IMR-90 (cell line): ENCODE measurements at regions not wholly inside any gene's neighbourhood (a gene's known extent, or its start where the extent isn't known, plus 50 kb on each side); places are given as distances from the start of the nearest gene placed in this dataset.
"Not testable (repeated sequence)": the region's sequence is repeated elsewhere in the genome, so short reads cannot be mapped to it uniquely, and the experiment has no call there.

Source experiments
- ATAC-seq: fragments of 200-7000 bp; cut with Tn5 transposase; 2 replicates; pipeline ENCODE4 v1.9.1; 2020; ENCODE audit warnings: low read depth, mild to moderate bottlenecking, moderate library complexity
- BruUV-seq: library from RNA; stranded (reverse); fragments of 400-500 nt; replicated peaks from 2 replicates; lab custom pipeline; 2021; lab: Mats Ljungman, UMichigan
- CTCF ChIA-PET: fragments of 300-600 bp; formaldehyde crosslinking; extraction: SDS; loops from one replicate; lab custom pipeline; 2021; ENCODE audit warnings: antibody characterized with exemption; lab: Yijun Ruan, JAX
- POLR2A ChIA-PET: fragments of 300-600 bp; sonication (Branson Sonifier 250); formaldehyde crosslinking; loops from one replicate; lab custom pipeline; 2022; ENCODE audit warnings: antibody characterized with exemption; ENCODE audit not compliant: unreplicated experiment; lab: Charles Lee
- DNase-seq: peaks from one replicate; pipeline ENCODE4 v3.0.0; 2013
- H2AFZ ChIP-seq: replicated peaks from 2 replicates; pipeline ENCODE3; 2013; ENCODE audit warnings: low read length, mild to moderate bottlenecking; ENCODE audit not compliant: poor library complexity
- H2AK5ac ChIP-seq: 2 replicates; pipeline ENCODE4 v1.6.1; 2013; ENCODE audit warnings: low read depth, low read length, inconsistent platforms
- H2AK9ac ChIP-seq: replicated peaks from 2 replicates; pipeline ENCODE3; 2013; ENCODE audit warnings: mild to moderate bottlenecking, low read depth, low read length, moderate library complexity; ENCODE audit not compliant: poor library complexity
- H2BK120ac ChIP-seq: 2 replicates; pipeline ENCODE4 v1.6.1; 2013; ENCODE audit warnings: low read depth, low read length, inconsistent platforms
- H2BK15ac ChIP-seq: 3 replicates; pipeline ENCODE4 v1.6.1; 2013; ENCODE audit warnings: low read depth, low read length, inconsistent platforms
- H2BK20ac ChIP-seq: 2 replicates; pipeline ENCODE4 v1.6.1; 2013; ENCODE audit warnings: low read depth, mild to moderate bottlenecking, inconsistent platforms, low read length, moderate library complexity
- H2BK5ac ChIP-seq: 2 replicates; pipeline ENCODE4 v1.6.1; 2013; ENCODE audit warnings: mild to moderate bottlenecking, low read depth, low read length, inconsistent platforms; ENCODE audit not compliant: poor library complexity, severe bottlenecking
- H3K14ac ChIP-seq: replicated peaks from 2 replicates; pipeline ENCODE4 v1.6.1; 2013; ENCODE audit warnings: low read depth, low read length, inconsistent platforms
- H3K18ac ChIP-seq: 2 replicates; pipeline ENCODE4 v1.6.1; 2013; ENCODE audit warnings: low read depth, low read length, control low read depth
- H3K23ac ChIP-seq: 2 replicates; pipeline ENCODE4 v1.6.1; 2013; ENCODE audit warnings: low read depth, low read length, inconsistent platforms
- H3K27ac ChIP-seq: 2 replicates; pipeline ENCODE4 v1.5.1; 2013; ENCODE audit warnings: mild to moderate bottlenecking, control low read depth, low read length; ENCODE audit not compliant: insufficient read depth
- H3K27me3 ChIP-seq: 2 replicates; pipeline ENCODE4 v1.6.1; 2013; ENCODE audit warnings: low read length; ENCODE audit not compliant: control insufficient read depth, insufficient read depth
- H3K36me3 ChIP-seq: 2 replicates; pipeline ENCODE4 v1.6.1; 2013; ENCODE audit warnings: low read length, mixed read lengths; ENCODE audit not compliant: control insufficient read depth, insufficient read depth
- H3K4ac ChIP-seq: 2 replicates; pipeline ENCODE4 v1.6.1; 2013; ENCODE audit warnings: low read depth, low read length, inconsistent platforms
- H3K4me1 ChIP-seq: 2 replicates; pipeline ENCODE4 v1.6.1; 2013; ENCODE audit warnings: low read length, mixed read lengths; ENCODE audit not compliant: control insufficient read depth, insufficient read depth
- H3K4me2 ChIP-seq: 2 replicates; pipeline ENCODE4 v1.6.1; 2013; ENCODE audit warnings: low read depth, mild to moderate bottlenecking, control low read depth, low read length, moderate library complexity
- H3K4me3 ChIP-seq: 2 replicates; pipeline ENCODE4 v1.5.1; 2013; ENCODE audit warnings: low read depth, mild to moderate bottlenecking, control low read depth, low read length, moderate library complexity; ENCODE audit not compliant: insufficient read depth
- H3K56ac ChIP-seq: 2 replicates; pipeline ENCODE4 v1.6.1; 2013; ENCODE audit warnings: low read length, inconsistent platforms; ENCODE audit not compliant: insufficient read depth; ENCODE audit errors: extremely low read depth
- H3K79me1 ChIP-seq, 2 experiments: 2 replicates each; pipeline ENCODE4 v1.6.1; 2013; ENCODE audit warnings: low read length in 2 of 2, inconsistent platforms in 1 of 2, low read depth in 1 of 2
- H3K9ac ChIP-seq: 2 replicates; pipeline ENCODE4 v1.6.1; 2013; ENCODE audit warnings: low read depth, low read length, control low read depth
- H3K9me1 ChIP-seq: 2 replicates; pipeline ENCODE4 v1.6.1; 2013; ENCODE audit warnings: low read length, inconsistent platforms; ENCODE audit not compliant: insufficient read depth
- H3K9me3 ChIP-seq: 2 replicates; pipeline ENCODE4 v1.6.1; 2013; ENCODE audit warnings: low read length; ENCODE audit not compliant: control insufficient read depth, insufficient read depth
- H4K20me1 ChIP-seq: 2 replicates; pipeline ENCODE4 v1.6.1; 2013; ENCODE audit warnings: low read length, inconsistent platforms; ENCODE audit not compliant: insufficient read depth
- H4K5ac ChIP-seq: 2 replicates; pipeline ENCODE4 v1.6.1; 2013; ENCODE audit warnings: mild to moderate bottlenecking, low read depth, low read length, control low read depth
- H4K8ac ChIP-seq, 2 experiments: 2 replicates each; pipeline ENCODE4 v1.6.1; 2013; ENCODE audit warnings: low read depth in 2 of 2, low read length in 2 of 2, control low read depth in 1 of 2, inconsistent platforms in 1 of 2
- H4K91ac ChIP-seq: 2 replicates; pipeline ENCODE4 v1.6.1; 2013; ENCODE audit warnings: low read depth, low read length, inconsistent platforms; ENCODE audit not compliant: insufficient read depth
- NFE2L2 ChIP-seq: fragments of 150-350 bp; IDR thresholded peaks from 2 replicates; pipeline ENCODE4 v1.6.1; 2016; ENCODE audit warnings: low read depth, mild to moderate bottlenecking, low read length
- WGBS, 2 experiments: methylation state at CpG; one replicate each; pipeline versions ENCODE4 v1.1.5 to v1.1.7; 2013; ENCODE audit warnings: missing lambda C conversion rate in 2 of 2; ENCODE audit not compliant: insufficient read length in 1 of 2; ENCODE audit errors: extremely low coverage in 2 of 2; 5-methylcytosine and 5-hydroxymethylcytosine counted together
- dilution Hi-C: fragments of 300-500 bp; cut with HindIII; formaldehyde crosslinking; loops from one replicate; pipeline ENCODE4 v1.14.3; 2018; ENCODE audit warnings: low sequenced_read_pairs; ENCODE audit not compliant: unreplicated experiment
- in situ Hi-C: fragments of 300-500 bp; cut with MboI; formaldehyde crosslinking; loops from 3 replicates; pipeline ENCODE4 v1.14.3; 2019; ENCODE audit warnings: low sequenced_read_pairs, inconsistent platforms, mixed read lengths
- intact Hi-C: fragments of 100-400 bp; cut with micrococcal nuclease; formaldehyde crosslinking; loops from 2 replicates; pipeline ENCODE4 v1.10.0; 2022

- no peak overlapping the region for H3K23ac ChIP-seq
- DNase-seq, result no peak
- no peak overlapping the region for H3K9ac ChIP-seq
- no peak overlapping the region for H3K4me3 ChIP-seq
- dilution Hi-C loops, result no loop called here
- H2BK120ac ChIP-seq, result no peak overlapping the region
- no peaks in the 10 kb centered on the region for H3K79me1 ChIP-seq
- H2AFZ ChIP-seq, result no peak overlapping the region
- no peak overlapping the region for H2BK20ac ChIP-seq
- peaks cover 4% of the 10 kb centered on the region; the same call in 1 of the 2 replicates for H3K9me3 ChIP-seq
- no peak overlapping the region for H2AK5ac ChIP-seq
- H4K20me1 ChIP-seq, result no peaks in the 10 kb centered on the region
- intact Hi-C loops, result no loop called here
- no peaks in the 10 kb centered on the region for H3K9me1 ChIP-seq
- ATAC-seq, result no peak
- H3K56ac ChIP-seq, result no peak overlapping the region
- no peak overlapping the region for H2BK15ac ChIP-seq
- no peak for TF ChIP-seq NFE2L2
- H3K36me3 ChIP-seq, result no peaks in the 10 kb centered on the region
- no peak overlapping the region for H4K8ac ChIP-seq
- no peak overlapping the region for H4K5ac ChIP-seq
- no CpG with 5 or more reads among the region's 3 CpGs for WGBS, 2 experiments
- H2AK9ac ChIP-seq, result no peak overlapping the region
- no peaks in the 10 kb centered on the region for H3K4me1 ChIP-seq
- in situ Hi-C loops, result no loop called here
- H3K4me2 ChIP-seq, result no peak overlapping the region
- no peaks in the 10 kb centered on the region for H3K27me3 ChIP-seq
- no peak overlapping the region for H4K91ac ChIP-seq
- H3K27ac ChIP-seq, result no peak overlapping the region
- BruUV-seq, result no TSS peak
- POLR2A ChIA-PET, result no interaction called here
- H3K14ac ChIP-seq, result no peak overlapping the region
- H2BK5ac ChIP-seq, result no peak overlapping the region
- CTCF ChIA-PET, result interaction anchor here (0.6 kb wide), 1 partner anchor 728 kb away, joined by 3 read pairs; no protein-coding TSS in a partner anchor
- no peak overlapping the region for H3K18ac ChIP-seq
- H3K4ac ChIP-seq, result no peak overlapping the region
These were observed 459.0 kb upstream of the NR3C2 start for GRCh38 chr4:148901075-148901705.

- BruUV-seq, H4K5ac ChIP-seq, H2BK15ac ChIP-seq, H3K9me1 ChIP-seq, H4K8ac ChIP-seq, in situ Hi-C loops, H3K23ac ChIP-seq, H3K27ac ChIP-seq, H3K79me1 ChIP-seq, H3K4me1 ChIP-seq, H2BK5ac ChIP-seq, H2AFZ ChIP-seq, H3K9me3 ChIP-seq, H3K14ac ChIP-seq, H3K4me3 ChIP-seq, DNase-seq, ATAC-seq, H3K56ac ChIP-seq, H3K36me3 ChIP-seq, H4K91ac ChIP-seq, H3K18ac ChIP-seq, H3K4ac ChIP-seq, H2AK5ac ChIP-seq, H2BK20ac ChIP-seq, dilution Hi-C loops, POLR2A ChIA-PET, intact Hi-C loops, H4K20me1 ChIP-seq, H3K4me2 ChIP-seq, H3K9ac ChIP-seq, H2AK9ac ChIP-seq, H2BK120ac ChIP-seq, H3K27me3 ChIP-seq, CTCF ChIA-PET: not testable (repeated sequence)
These were observed 455.9 kb upstream of the NR3C2 start for GRCh38 chr4:148898139-148898538.
